Activated CD4-positive, alpha-beta T cell treated with anti-CD3 and anti-CD28 coated beads for 4 hours (primary cell): ENCODE measurements at regions not wholly inside any gene's neighbourhood (a gene's known extent, or its start where the extent isn't known, plus 50 kb on each side); places are given as distances from the start of the nearest gene placed in this dataset.
"Not testable (repeated sequence)": the region's sequence is repeated elsewhere in the genome, so short reads cannot be mapped to it uniquely, and the experiment has no call there.

Source experiments
- DNase-seq, 2 donors: peaks; one replicate each; pipeline ENCODE4 v3.0.0-alpha.2; 2020

DNA sequence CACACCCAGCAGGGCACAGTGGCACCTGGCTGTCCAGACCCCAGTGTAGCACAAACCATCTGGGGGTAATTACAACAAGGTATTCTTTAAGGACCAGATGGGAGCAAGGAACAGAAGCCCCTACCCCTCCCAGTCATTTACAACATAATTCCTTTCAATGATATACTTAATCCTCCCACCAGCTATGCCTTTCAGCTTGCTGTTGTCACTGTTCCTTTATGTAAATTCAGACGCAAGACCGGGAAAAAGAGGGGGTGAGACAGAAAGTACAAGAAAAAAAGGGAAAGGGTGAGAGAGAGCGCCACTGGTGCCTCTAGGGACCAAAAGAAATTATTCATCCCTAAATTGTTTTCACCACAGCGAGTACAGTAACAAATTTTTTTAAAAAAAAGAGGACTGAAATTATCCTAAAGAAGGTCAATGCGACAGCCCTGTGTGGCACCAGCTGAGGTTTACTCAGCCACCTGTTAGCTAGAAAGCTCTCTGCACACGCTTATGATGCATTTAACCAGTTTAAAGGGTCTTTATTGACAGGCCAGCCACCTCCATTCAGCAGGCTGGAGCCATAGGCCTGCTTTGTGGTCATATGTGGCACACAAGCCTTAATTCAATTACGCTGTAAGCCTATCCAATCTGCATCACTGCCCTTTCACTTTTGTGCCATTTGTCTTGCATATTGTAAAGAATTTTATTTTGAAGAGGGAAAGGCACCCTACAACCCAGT, 210.2 kb upstream of the ISL1 start:
- DNase-seq: no peak

GRCh38 chr5:51181208-51181894, 201.9 kb upstream of the ISL1 start:
- no peak for DNase-seq

DNA sequence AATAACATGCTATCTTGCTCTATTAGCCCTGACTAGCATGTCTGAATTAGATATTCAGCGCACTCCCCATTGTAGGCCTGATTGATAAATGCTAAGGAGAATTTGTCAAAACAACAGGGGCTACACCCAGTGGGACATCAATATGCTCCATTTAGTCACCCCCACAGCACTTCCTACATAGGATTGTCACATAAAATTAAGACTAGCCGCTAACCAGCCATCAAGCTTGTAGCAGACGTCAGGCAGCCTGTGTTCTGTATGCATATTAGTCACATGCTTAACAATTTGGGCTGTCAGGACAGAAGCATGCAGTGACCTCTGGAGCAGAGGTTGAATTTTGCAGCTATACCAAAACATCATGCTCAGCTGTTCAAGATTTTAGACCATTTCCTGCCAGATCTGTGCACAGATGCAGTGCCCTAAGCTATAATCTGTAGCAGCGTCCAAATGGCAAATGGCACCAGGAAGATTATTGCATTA, 197.4 kb upstream of the ISL1 start:
- DNase-seq: no peak

DNA sequence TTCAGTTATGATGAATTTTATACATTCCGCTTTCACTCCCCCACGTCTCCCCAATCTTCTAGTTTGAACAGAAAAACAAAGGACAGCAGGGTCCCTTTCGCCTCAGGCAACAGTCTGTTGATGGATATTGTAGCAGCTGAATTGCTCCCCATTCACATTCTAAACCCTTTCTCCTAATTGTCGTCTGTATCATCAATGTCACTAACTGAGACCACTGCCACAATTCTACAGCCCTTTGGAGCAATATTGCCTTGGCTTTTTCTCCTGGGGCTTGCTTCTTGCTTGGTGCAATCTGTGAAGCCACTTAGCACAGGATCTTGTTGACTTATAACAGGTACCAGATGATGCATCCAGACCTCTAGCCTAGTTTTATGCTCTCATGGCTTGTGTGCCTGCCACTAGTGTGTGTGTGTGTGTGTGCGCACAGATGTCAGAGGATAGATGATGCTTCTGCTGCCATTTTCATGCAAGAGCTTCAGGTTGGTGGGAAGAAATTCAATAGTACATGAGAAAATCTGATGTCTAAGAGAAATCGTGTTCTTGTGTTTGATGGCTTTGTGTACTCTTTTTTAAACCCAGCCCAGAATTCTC, 195.2 kb upstream of the ISL1 start:
- DNase-seq: no peak

DNA sequence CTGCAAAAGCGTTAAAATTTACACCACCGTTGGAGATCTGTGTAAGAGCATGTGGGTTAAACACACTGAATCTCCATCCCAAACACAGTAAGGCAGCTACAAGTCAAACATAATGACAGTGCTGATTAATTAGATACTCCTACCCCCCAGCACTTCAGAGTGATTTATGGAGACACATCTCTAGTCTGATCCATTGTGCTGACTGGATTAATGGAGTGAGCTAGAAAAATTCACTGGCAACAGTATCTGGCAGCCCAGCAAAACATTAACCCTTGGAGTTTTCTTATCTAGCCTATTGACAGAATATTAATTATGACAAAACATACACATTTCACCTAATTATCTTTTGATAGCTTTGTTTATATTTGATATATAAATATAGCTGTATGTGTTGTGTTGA, 188.6 kb upstream of the ISL1 start:
- no peak for DNase-seq

DNA sequence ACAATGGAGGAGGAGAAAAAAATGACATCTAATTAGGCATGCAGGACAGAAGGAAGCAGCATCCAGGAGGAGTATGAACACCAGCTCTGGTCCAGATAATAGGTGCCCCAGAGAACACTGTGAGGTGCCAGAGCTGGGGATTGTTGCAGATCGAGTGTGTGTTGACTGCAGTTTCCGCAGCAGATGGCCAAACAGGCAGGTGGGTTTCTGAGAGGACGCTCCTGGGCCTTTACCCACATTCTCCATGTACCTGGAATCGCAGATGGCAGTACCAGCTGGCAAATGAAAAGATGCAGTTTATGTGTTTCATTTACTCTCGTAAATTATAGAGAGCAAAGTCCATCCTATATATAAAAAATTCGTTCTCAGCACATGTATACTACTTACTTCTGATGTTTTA, 182.2 kb upstream of the ISL1 start:
- no peak for DNase-seq

DNA sequence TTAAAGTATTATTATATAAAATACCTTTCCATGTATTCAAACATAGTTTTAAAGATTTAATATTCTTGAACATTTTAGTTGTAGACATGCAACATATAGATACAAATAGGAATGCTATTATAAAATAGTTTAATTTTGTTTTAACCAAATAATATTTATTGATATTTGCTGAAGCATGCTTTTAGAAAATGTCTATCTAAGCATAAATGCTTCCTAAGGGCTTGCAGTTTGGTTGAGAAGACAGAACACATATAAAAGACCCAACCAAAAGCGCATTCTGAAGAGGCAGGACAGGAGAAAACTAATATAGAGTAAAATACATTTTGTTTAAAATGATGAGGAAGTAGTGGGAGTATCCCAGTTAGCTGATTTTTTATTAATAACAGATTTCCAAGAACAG, 181.5 kb upstream of the ISL1 start:
- no peak for DNase-seq

GRCh38 chr5:51202161-51202560, 181.1 kb upstream of the ISL1 start:
- no peak for DNase-seq

DNA sequence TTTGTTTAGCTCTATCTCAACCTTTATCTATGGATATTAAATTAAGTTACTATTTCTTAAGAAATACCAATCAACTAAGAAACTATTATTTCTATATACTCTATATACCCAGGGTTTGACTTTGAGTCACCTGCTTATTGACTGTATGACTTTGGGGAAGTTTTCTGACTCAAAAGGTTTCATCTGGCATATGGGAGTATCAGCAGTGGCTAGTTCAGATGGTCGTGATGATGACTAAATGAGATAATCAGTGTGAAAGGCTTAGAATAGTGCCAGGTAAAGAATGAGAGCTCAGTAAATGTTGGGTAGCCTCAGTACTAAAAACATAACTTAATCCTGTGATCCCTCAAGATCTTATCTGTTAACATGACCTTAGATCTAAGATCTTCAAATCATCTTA, 179.7 kb upstream of the ISL1 start:
- no peak for DNase-seq

DNA sequence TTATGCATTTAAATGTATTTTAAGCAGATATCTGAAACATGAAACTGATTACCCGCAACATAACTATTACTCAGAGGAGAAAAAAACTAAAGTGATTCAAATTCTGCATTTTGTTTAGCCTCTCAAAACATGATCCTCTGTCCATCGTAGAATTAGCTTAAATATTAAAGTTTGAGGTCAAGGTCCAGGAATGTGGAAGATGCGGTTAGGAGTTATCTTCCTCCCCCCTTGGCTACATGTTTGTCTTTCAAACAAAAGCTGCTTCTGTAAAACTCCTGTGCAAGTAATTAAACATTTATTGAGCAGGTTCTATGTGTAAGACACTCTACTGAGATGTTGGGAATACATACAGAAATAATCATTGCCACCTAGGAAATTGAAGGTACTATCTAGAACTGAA, 175.0 kb upstream of the ISL1 start:
- no peak for DNase-seq

DNA sequence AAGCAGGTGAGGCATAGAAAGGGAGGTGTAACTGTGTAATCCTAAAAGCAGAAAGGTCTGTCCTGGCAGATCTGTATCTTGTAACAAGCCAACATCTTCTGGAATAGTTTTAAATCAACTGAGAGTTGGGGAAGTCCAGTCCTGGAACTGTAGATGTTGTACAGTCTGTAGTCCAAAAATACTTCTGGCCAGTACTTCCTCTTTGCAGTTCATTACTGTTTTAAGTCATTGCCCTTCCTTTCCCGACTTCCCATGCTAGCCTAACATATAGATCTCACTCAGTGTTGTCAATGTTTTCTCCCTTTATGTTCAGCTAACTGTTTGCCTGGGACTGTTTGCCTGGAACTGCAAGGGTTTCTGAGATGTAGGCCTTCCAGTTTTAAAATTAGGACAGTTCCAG, 168.5 kb upstream of the ISL1 start:
- DNase-seq: no peak

- no peak for DNase-seq
Observed at GRCh38 chr5:51225789-51226742, 157.2 kb upstream of the ISL1 start.

GRCh38 chr5:51227963-51228470, 155.2 kb upstream of the ISL1 start:
- DNase-seq: no peak

DNA sequence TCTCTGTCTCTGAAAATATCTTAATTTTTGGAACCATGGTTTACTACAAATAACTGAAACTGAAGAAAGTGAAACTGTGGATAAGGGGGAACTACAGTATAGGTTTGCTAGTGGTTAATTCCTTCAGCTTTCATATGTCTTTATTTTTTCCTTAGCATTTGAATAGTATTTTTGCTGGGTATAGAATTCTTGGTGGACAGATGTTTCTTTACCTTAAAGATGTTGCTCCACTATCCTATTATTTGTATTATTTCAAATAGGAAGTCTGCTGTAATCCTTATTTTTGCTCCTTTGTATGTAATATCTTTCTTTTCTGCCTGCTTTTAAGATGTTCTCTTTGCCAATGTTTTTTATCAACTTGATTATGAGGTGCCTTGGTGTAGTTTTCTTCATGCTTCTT, 152.9 kb upstream of the ISL1 start:
- DNase-seq: no peak

DNA sequence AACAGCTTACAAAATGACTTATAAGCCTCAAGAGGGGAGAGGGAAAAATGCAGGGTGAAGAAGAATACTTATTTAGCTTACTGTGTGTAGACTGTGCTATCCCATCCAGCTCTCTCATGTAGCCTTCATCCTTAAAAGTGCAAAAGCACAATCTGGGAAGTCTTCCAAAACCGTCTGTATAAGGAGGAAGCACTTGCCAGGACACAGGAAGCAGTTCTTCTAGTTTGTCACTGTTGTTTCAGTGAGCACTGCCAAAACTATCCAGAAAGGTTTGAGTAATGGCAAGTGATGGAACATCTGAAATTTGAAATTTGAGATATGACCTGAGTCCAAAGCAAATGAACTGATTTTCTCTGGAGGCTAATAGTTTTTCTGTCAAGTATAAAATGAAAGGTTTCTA, 140.8 kb upstream of the ISL1 start:
- DNase-seq: no peak

- not testable (repeated sequence) for DNase-seq
Observed at GRCh38 chr5:51250957-51251356, 132.3 kb upstream of the ISL1 start.

DNA sequence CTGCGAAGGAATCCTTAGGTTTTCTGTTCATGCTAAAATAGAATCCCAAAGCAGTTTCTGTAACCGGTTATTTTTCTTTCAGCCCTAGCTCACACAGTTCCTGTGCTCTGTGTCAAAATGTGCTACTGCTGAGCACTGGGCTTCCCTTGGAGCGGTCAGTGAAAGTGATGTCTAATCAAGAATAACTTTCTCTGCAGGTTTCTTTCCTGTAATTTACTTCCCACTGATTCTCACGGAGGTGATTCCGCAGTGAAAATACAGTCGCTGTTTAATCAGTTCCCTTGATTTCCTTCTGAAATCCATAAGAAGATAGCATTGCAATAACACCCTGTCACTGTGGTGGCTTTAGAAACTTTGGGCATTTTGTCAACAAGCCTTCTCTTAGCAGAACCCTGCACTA, 112.0 kb upstream of the ISL1 start:
- no peak for DNase-seq

- DNase-seq: no peak
Observed at GRCh38 chr5:51273021-51273420, 110.2 kb upstream of the ISL1 start.

GRCh38 chr5:51273871-51274270, 109.4 kb upstream of the ISL1 start:
- no peak for DNase-seq

DNA sequence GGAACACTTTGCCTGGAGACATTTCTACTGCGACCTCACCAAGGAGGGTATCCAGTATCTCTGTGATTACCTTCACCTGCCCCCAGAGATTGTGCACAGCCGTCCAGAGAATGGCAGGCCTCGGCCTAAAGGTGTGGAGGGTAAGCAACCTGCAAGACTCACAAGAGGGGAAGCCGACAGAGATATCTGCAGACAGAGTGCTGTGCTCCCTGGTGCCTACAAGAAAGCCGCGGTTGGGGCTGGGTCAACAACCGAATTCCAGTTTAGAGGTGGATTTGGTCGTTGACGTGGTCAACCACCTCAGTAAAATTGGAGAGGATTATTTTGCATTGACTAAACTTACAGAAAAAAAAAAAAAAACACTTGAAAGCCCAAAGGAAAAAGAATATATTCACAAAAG, 107.8 kb upstream of the ISL1 start:
- no peak for DNase-seq

DNA sequence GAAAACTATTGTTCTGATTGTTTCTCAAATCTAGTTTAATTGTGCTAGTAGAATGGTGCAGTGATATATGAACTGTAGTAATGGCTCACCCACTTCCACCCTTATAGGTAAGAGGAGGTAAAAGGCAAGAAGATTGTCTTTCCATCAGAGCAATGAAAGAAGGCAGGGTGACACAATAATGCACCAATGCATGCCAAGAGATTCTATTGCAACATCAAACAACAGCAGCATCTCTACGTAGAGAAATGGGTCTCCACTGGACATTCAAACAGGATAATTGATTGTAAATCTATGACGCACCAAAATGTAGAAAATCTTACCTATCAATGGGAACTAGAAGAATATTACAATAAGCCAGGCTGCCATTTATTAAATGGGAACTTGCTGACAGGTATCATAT, 107.0 kb upstream of the ISL1 start:
- DNase-seq: no peak

- no peak for DNase-seq
Observed at GRCh38 chr5:51278539-51278938, 104.7 kb upstream of the ISL1 start.
